ENCODE measurements at regions not wholly inside any gene's neighbourhood (a gene's known extent, or its start where the extent isn't known, plus 50 kb on each side); places are given as distances from the start of the nearest gene placed in this dataset.

DNA sequence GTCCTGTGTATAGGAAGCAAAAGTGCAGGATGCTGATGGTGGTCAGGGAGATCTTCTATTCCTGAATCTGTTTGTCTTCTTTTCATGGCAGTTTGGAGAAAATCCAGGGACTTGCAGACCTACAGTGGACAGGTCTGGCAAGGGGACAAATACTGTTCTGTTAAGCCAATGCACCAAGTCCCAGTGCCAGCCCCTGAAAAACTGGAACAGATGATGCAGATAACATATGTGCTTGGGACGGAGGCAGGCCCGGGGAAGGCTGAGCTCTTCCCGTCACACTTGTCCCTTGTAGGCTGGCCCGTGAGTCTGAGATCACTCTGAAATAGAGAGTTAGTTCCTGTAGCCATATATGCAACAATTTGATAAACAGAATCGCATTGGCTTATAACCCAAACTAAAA, 265.7 kb downstream of the MTRR start:
- H3K4me1 Mint-ChIP-seq, result no peaks in the 10 kb centered on the region
- DNase-seq, result no peak
- ChIA-PET CTCF (no interaction called here), POLR2A (no interaction called here)
- H3K27me3 Mint-ChIP-seq, result no peaks in the 10 kb centered on the region
- no peaks in the 10 kb centered on the region for H3K9me3 Mint-ChIP-seq
- H3K4me3 Mint-ChIP-seq, result no peak overlapping the region
- H3K36me3 Mint-ChIP-seq (ENCODE audit: low read depth), result no peaks in the 10 kb centered on the region
- H3K27ac Mint-ChIP-seq, result no peak overlapping the region

DNA sequence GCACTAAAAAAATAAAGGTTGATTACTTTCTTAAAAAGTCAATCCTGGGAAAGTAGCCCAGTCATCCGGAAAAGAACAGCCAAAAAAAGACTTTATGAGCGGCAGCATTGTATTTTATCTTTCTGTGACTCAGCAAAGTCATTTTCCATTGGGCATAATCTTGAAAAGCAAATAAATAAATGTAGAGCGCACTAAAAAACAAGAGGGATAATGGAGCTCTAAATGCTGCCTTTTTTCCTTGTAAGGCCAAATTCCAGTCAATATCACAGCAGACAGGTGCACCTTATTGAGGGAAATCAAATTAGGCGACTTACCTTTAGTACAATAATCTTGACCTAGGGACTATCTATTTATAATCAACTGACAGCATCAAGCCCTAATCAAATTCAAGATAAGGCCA, 266.8 kb downstream of the MTRR start:
- no peak overlapping the region for H3K27ac Mint-ChIP-seq
- H3K4me1 Mint-ChIP-seq, result no peaks in the 10 kb centered on the region
- H3K4me3 Mint-ChIP-seq, result no peak overlapping the region
- DNase-seq, result no peak
- H3K36me3 Mint-ChIP-seq (ENCODE audit: low read depth), result no peaks in the 10 kb centered on the region
- H3K27me3 Mint-ChIP-seq, result no peaks in the 10 kb centered on the region
- H3K9me3 Mint-ChIP-seq, result no peaks in the 10 kb centered on the region
- ChIA-PET CTCF (no interaction called here), POLR2A (no interaction called here)

DNA sequence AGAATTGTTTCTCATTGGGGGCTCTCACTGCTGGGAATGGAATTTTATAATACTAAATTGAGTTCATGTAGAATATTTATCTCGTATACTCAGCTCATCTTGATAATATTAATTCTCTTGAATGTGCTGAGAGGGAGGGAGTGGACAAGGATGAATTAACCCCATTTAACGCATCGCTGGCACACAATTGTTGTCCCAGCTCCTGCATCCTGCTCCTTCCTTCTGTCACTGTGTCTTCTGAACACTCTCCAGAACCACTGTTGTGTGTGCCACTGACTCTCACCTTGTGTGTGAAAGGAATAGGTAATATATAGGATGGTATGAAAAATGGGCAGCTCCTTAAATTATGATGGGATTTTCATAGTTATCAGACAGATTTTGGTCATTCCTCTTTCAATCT, 267.3 kb downstream of the MTRR start:
- no peaks in the 10 kb centered on the region for H3K36me3 Mint-ChIP-seq (ENCODE audit: low read depth)
- POLR2A ChIA-PET, result no interaction called here
- H3K4me1 Mint-ChIP-seq, result no peaks in the 10 kb centered on the region
- H3K27ac Mint-ChIP-seq, result no peak overlapping the region
- CTCF ChIA-PET, result no interaction called here
- no peaks in the 10 kb centered on the region for H3K9me3 Mint-ChIP-seq
- no peaks in the 10 kb centered on the region for H3K27me3 Mint-ChIP-seq
- no peak overlapping the region for H3K4me3 Mint-ChIP-seq
- DNase-seq, result no peak

DNA sequence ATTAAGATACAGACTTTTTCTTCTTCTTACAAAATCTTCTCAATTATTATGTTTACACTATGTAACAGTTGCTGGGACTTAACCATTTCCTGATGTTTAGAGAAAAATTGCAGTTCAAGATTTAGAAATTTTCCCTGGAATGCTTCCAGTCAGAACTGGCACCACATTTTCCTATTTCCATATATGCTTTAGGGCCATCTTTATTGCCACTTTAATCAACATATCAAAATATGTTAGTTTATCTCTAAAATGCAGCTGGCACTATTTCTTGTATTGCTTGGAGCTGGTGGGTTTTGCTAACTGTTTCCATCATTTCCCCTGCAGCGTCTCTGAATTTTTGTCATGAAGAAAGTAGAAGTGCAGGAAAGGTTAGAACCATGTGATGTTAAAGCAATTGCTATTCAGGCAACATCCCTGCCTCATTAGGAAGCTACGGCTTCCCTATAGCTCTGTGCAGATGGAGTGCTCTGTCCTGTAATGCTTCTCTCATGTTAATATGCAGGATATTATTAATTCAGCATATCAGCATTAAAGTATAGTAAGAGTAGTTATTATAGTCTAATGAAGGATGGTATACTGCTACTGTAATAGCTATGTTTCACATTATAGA, 269.1 kb downstream of the MTRR start:
- no peak overlapping the region for H3K27ac Mint-ChIP-seq

DNA sequence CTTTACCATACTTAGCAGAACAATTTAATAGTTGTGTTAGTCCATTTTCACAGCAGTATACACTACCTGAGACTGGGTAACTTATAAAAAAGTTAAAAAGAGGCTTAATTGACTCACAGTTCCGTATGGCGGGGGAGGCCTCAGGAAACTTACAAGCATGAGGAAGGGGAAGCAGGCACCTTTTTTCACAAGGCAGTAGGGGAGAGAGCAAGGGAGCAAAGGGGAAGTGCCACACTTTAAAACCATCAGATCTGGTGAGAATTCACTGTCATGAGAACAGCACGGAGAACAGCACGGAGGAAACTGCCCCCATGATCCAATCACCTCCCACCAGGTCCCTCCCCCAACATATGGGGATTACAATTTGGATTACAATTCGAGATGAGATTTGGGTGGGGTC, 269.9 kb downstream of the MTRR start:
- no peaks in the 10 kb centered on the region for H3K4me1 Mint-ChIP-seq
- no peaks in the 10 kb centered on the region for H3K36me3 Mint-ChIP-seq (ENCODE audit: low read depth)
- DNase-seq, result no peak
- H3K27ac Mint-ChIP-seq, result no peak overlapping the region
- no peak overlapping the region for H3K4me3 Mint-ChIP-seq
- no peaks in the 10 kb centered on the region for H3K9me3 Mint-ChIP-seq
- ChIA-PET POLR2A (no interaction called here), CTCF (no interaction called here)
- no peaks in the 10 kb centered on the region for H3K27me3 Mint-ChIP-seq

More for the DNA sequence above, 269.1 kb downstream of the MTRR start:
- H3K4me1 Mint-ChIP-seq, result no peaks in the 10 kb centered on the region
- POLR2A ChIA-PET, result no interaction called here
- no peak overlapping the region for H3K4me3 Mint-ChIP-seq
- no peaks in the 10 kb centered on the region for H3K27me3 Mint-ChIP-seq
- CTCF ChIA-PET, result no interaction called here
- no peaks in the 10 kb centered on the region for H3K36me3 Mint-ChIP-seq (ENCODE audit: low read depth)
- H3K9me3 Mint-ChIP-seq, result no peaks in the 10 kb centered on the region
- DNase-seq, result no peak

DNA sequence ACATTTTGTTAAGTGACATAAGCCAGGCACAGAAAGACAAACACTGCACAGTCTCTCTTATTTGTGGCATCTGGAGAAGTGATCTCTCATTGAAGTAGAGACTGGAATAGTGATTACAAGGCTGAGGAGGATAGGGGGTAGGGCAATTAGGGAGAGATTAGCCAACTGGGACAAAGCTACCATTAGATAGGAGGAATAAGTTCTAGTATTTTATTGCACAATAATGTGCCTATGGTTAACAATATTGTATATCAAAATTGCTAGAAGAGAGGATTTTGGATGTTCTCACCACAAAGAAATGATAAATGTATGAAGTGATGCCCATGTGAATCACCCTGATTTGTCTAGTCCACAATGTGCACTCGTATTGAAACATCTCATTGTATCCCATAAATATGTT, 281.8 kb downstream of the MTRR start:
- DNase-seq, result no peak
- Mint-ChIP-seq H3K27me3 (no peaks in the 10 kb centered on the region), H3K9me3 (no peaks in the 10 kb centered on the region), H3K36me3 (ENCODE audit: low read depth) (no peaks in the 10 kb centered on the region), H3K4me1 (no peaks in the 10 kb centered on the region), H3K27ac (no peak overlapping the region), H3K4me3 (no peak overlapping the region)
- ChIA-PET POLR2A (no interaction called here), CTCF (no interaction called here)

DNA sequence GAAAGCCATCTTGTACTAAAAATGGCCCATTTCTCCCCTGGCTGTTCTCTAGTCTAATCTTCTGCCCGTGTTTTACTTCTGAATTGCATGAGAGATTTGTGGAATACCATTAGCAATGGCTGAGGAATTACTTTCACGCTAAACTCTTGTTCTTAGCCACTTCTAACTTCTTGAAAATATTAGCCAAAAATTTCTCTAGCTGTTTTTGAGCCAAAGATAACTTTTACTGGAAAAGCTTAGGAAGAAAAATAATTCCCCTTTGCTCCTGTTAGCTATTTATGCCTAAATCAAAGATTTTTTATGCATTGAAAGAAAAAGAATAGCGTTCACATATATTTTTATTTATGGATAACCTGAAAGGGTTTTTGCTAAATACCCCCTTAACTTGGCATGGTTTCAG, 287.8 kb downstream of the MTRR start:
- Mint-ChIP-seq H3K27ac (no peak overlapping the region), H3K9me3 (no peaks in the 10 kb centered on the region), H3K4me3 (no peak overlapping the region), H3K4me1 (no peaks in the 10 kb centered on the region), H3K27me3 (no peaks in the 10 kb centered on the region), H3K36me3 (ENCODE audit: low read depth) (no peaks in the 10 kb centered on the region)
- DNase-seq, result no peak
- ChIA-PET POLR2A (no interaction called here), CTCF (no interaction called here)

DNA sequence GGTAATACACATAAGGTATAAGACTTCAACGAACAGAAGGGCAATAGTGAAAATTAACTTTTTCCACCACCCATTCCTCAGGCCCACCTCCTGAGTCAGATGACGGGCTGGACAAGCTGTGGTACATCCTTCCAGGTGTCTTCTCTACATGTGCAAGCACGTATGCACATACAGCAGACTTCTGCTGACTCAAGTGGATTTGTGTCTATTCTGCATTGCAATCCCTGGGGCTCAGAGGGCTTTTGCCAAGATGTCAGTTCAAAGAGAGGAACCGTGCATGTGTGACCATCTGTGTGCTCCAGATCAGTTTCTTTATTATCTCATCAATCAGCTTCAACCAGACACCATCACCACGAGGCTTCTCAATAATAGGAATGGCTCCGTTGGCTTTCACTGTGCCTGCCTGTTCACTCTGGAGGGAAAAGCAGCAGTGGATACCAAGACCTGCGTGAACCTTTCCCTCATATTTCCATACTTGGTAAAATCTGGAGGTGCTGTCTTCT, 288.4 kb downstream of the MTRR start:
- ChIA-PET CTCF (no interaction called here), POLR2A (no interaction called here)
- no peak overlapping the region for H3K4me3 Mint-ChIP-seq
- no peaks in the 10 kb centered on the region for H3K36me3 Mint-ChIP-seq (ENCODE audit: low read depth)
- no peak for DNase-seq
- H3K27me3 Mint-ChIP-seq, result no peaks in the 10 kb centered on the region
- H3K4me1 Mint-ChIP-seq, result no peaks in the 10 kb centered on the region
- H3K9me3 Mint-ChIP-seq, result no peaks in the 10 kb centered on the region
- no peak overlapping the region for H3K27ac Mint-ChIP-seq

DNA sequence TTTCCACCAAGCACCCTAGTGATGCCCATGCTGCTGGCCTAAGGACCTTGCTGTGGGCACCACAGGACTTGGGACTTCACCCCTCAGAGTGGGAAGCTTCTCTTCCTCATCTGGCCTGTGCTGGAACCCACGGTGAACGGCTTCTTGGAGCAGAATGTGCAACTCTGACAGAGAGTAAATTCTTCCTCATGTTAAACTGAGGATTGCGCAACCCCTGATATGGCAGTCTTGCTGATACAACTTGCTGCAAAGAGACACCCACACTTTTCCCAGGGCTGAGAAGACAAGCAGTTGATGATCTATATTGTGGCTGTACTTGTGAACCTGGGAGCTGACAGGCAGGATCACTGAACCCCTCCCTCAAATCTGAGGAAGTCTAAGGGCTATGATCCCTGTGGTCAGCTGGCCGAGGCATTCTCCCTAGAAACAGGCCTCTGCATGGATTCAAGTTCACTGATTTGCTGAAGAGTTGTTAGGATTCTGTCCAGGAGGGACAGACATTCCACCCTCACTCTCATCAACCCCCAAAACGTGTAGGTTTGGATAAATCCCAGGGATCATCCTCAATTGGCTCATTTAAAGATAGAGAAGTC, 307.2 kb downstream of the MTRR start:
- H3K4me3 Mint-ChIP-seq, result no peak overlapping the region
- no peaks in the 10 kb centered on the region for H3K27me3 Mint-ChIP-seq
- no peak for DNase-seq
- H3K9me3 Mint-ChIP-seq, result peaks cover 4% of the 10 kb centered on the region
- H3K4me1 Mint-ChIP-seq, result no peaks in the 10 kb centered on the region
- H3K27ac Mint-ChIP-seq, result no peak overlapping the region
- POLR2A ChIA-PET, result no interaction called here
- CTCF ChIA-PET, result no interaction called here
- no peaks in the 10 kb centered on the region for H3K36me3 Mint-ChIP-seq (ENCODE audit: low read depth)

DNA sequence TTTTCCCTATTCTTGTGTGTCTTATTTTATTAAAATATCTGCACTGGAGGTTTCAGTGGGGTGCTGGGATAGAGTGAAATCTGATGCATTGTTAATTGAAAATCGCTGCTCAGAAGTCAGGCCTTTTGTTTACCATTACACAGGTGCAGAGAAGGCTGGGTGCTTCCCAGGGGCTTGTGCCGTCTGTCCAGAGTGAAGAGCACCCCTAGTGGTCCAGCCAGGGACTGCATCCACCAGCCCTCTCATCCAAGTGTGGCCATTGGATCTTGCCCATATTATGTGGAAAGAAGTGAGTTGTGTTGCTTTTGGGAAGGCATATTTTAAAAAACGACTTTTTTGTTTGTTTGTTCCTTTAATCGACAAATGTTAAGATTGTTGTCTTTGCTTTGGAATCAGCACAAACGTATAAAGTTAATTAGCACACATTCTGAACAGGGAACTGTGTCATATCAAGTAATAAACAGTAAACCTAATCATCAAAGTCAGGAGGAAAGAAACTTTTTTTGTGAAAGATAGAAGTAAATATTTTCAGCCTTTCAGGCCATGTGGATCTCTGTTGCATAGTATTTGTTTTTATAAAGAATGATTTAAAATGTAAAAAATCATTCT, 315.6 kb downstream of the MTRR start:
- H3K36me3 Mint-ChIP-seq (ENCODE audit: low read depth), result no peaks in the 10 kb centered on the region
- peak; percentile 28 for DNase-seq
- H3K4me1 Mint-ChIP-seq, result no peaks in the 10 kb centered on the region
- H3K4me3 Mint-ChIP-seq, result no peak overlapping the region
- ChIA-PET CTCF (interaction anchor here (1.8 kb wide), 1 partner anchor 12 kb away, joined by 9 read pairs; no protein-coding TSS in a partner anchor), POLR2A (no interaction called here)
- no peak overlapping the region for H3K27ac Mint-ChIP-seq
- no peaks in the 10 kb centered on the region for H3K9me3 Mint-ChIP-seq
- no peaks in the 10 kb centered on the region for H3K27me3 Mint-ChIP-seq

DNA sequence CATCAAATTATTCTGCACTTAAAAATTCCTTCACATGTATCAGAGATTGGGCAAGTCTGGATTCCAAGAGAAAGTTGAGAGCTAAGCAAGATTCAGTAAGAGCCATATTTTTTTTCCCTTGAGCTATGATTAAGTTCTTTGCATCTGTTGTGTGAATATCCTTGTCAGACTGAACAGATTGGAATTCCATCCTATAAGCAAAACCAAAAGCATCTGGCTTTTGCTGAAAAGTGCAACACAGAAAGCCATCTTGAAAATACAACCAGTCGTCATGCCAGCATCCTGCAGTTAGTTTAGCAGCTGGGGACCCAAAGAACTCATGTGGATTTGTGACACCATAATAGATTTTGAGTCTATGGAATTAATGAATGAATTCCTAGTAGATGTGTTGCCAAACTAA, 316.9 kb downstream of the MTRR start:
- CTCF ChIA-PET, result no interaction called here
- no peaks in the 10 kb centered on the region for H3K27me3 Mint-ChIP-seq

DNA sequence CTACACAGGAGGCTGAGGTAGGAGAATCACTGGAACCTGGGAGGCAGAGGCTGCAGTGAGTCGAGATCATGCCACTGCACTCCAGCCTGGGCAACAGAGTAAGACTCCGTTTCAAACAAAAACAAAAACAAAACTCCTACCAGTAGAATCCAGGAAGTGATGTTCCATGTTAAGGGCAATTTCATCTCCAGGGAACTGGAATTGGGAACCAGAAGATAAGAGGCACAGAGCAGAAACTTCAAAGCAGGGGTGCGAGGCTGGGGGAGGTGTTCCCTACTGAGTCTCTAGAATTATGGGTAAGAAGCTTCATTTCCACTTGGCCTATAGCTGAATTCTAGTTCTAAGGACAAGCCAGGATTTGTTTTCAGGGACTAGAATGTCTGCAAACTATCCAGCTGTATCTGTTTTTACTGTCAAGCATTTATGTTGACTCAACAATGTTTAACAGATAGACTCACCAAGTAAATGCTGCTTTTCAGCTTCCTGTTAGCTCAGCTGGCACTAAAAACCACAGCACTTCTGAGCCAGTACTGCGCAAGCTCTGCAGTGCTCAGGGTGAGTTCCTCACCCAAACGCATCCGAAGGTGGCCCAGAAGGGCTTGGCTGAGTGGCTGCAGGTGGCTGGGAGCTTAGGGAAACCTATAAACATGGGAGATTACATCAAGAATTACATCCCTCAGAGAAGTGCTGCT, 320.1 kb downstream of the MTRR start:
- POLR2A ChIA-PET, result no interaction called here
- H3K4me1 Mint-ChIP-seq, result no peaks in the 10 kb centered on the region

More for the DNA sequence above, 316.9 kb downstream of the MTRR start:
- no peak for DNase-seq
- no peaks in the 10 kb centered on the region for H3K9me3 Mint-ChIP-seq
- H3K36me3 Mint-ChIP-seq (ENCODE audit: low read depth), result no peaks in the 10 kb centered on the region
- no peak overlapping the region for H3K27ac Mint-ChIP-seq
- no peak overlapping the region for H3K4me3 Mint-ChIP-seq
- POLR2A ChIA-PET, result no interaction called here
- H3K4me1 Mint-ChIP-seq, result no peaks in the 10 kb centered on the region

DNA sequence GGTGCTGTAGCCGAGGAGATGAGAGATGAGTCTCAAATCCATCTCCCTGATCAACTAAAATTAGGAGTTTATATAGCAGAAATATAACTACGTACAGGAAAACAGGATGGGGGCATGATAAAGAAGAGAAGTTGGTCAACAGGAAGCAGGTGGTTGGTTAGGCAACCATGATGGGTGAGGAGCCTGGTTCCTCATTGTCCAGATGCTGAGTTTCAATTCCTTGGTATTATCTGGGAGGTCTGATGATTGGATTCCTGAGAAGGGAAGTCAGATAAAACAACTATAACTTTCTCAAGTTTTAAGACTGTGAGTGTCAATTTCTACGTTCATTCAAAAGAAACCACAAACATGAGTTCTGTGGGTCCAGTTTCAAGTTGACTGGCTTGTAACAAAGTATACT, 323.9 kb downstream of the MTRR start:
- DNase-seq, result no peak
- POLR2A ChIA-PET, result no interaction called here
- Mint-ChIP-seq H3K27ac (no peak overlapping the region), H3K4me3 (no peak overlapping the region), H3K4me1 (no peaks in the 10 kb centered on the region), H3K36me3 (ENCODE audit: low read depth) (no peaks in the 10 kb centered on the region), H3K27me3 (no peaks in the 10 kb centered on the region), H3K9me3 (peaks cover 3% of the 10 kb centered on the region)
- CTCF ChIA-PET, result no interaction called here

More for the DNA sequence above, 320.1 kb downstream of the MTRR start:
- Mint-ChIP-seq H3K27me3 (no peaks in the 10 kb centered on the region), H3K9me3 (no peaks in the 10 kb centered on the region), H3K4me3 (no peak overlapping the region), H3K36me3 (ENCODE audit: low read depth) (no peaks in the 10 kb centered on the region), H3K27ac (no peak overlapping the region)
- DNase-seq, result no peak
- CTCF ChIA-PET, result no interaction called here

DNA sequence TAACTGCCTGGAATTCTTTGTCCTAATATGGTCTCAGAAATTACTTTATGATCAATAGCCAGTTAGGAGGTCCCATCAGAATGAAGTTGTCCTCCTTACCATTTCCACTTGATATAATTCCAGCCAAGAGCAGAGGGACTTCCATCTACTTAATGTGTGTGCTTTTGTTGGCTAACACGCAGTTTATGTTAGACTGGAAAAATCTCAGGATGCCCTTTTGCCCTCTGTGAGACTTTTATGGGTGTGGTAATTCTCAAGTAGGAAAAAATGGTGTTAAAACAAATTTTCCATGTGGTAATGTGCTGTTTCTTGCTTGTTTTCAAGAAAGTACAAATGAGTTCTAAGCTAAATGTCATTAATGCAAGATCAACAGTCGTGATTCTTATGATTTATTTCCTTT, 327.1 kb downstream of the MTRR start:
- DNase-seq, result no peak
- Mint-ChIP-seq H3K9me3 (peaks cover 3% of the 10 kb centered on the region), H3K27me3 (no peaks in the 10 kb centered on the region), H3K4me3 (no peak overlapping the region), H3K4me1 (no peaks in the 10 kb centered on the region), H3K36me3 (ENCODE audit: low read depth) (no peaks in the 10 kb centered on the region), H3K27ac (no peak overlapping the region)
- ChIA-PET CTCF (interaction anchor here (3.2 kb wide), 1 partner anchor 12 kb away, joined by 9 read pairs; no protein-coding TSS in a partner anchor), POLR2A (no interaction called here)

Data from activated CD4-positive, alpha-beta memory T cell treated with anti-CD3 and anti-CD28 coated beads, Interleukin-2, amount 10 ng/mL, durations not matched to agents 7 days and 5 days (primary cell).